ENCODE measurements at regions not wholly inside any gene's neighbourhood (a gene's known extent, or its start where the extent isn't known, plus 50 kb on each side); places are given as distances from the start of the nearest gene placed in this dataset.
A peak's percentile ranks its signal among the peaks of the same experiment; 100 is the strongest.

GRCh38 chr3:155029941-155030340, 50.2 kb upstream of the MME start:
- DNase-seq (ENCODE audit: low spot score) (no peak), FAIRE-seq (no peak)

GRCh38 chr3:155026999-155027591, 53.0 kb upstream of the MME start:
- peak; percentile 14 for DNase-seq (ENCODE audit: low spot score)

GRCh38 chr3:155024006-155024638, 56.0 kb upstream of the MME start:
- no peak for FAIRE-seq

More at GRCh38 chr3:155026999-155027591, 53.0 kb upstream of the MME start:
- FAIRE-seq: no peak

GRCh38 chr3:155022896-155023295, 57.2 kb upstream of the MME start:
- no peak for FAIRE-seq
- DNase-seq (ENCODE audit: low spot score): no peak

More at GRCh38 chr3:155024006-155024638, 56.0 kb upstream of the MME start:
- no peak for DNase-seq (ENCODE audit: low spot score)

- DNase-seq (ENCODE audit: low spot score) (no peak), FAIRE-seq (no peak)
Measured at GRCh38 chr3:155019575-155019974, 60.5 kb upstream of the MME start.

GRCh38 chr3:155018621-155019330, 61.3 kb upstream of the MME start:
- no peak for DNase-seq (ENCODE audit: low spot score)
- no peak for FAIRE-seq

GRCh38 chr3:155015776-155016436, 64.2 kb upstream of the MME start:
- FAIRE-seq: no peak

GRCh38 chr3:155014953-155015352, 65.2 kb upstream of the MME start:
- DNase-seq (ENCODE audit: low spot score) (no peak), FAIRE-seq (no peak)

More at GRCh38 chr3:155015776-155016436, 64.2 kb upstream of the MME start:
- DNase-seq (ENCODE audit: low spot score): no peak

- FAIRE-seq (no peak), DNase-seq (ENCODE audit: low spot score) (no peak)
Measured at GRCh38 chr3:155013427-155013826, 66.7 kb upstream of the MME start.

GRCh38 chr3:155012584-155012983, 67.5 kb upstream of the MME start:
- DNase-seq (ENCODE audit: low spot score) (no peak), FAIRE-seq (no peak)

GRCh38 chr3:155010416-155010815, 69.7 kb upstream of the MME start:
- FAIRE-seq (no peak), DNase-seq (ENCODE audit: low spot score) (no peak)

- no peak for FAIRE-seq
- no peak for DNase-seq (ENCODE audit: low spot score)
Measured at GRCh38 chr3:155009217-155009616, 70.9 kb upstream of the MME start.

- peak; percentile 29 for DNase-seq (ENCODE audit: low spot score)
- no peak for FAIRE-seq
Measured at GRCh38 chr3:155007729-155008128, 72.4 kb upstream of the MME start.

- FAIRE-seq (no peak), DNase-seq (ENCODE audit: low spot score) (no peak)
Measured at GRCh38 chr3:155001289-155002010, 78.7 kb upstream of the MME start.

- FAIRE-seq: no peak
- DNase-seq (ENCODE audit: low spot score): no peak
Measured at GRCh38 chr3:154992655-154993054, 87.5 kb upstream of the MME start.

GRCh38 chr3:154990543-154990942, 89.6 kb upstream of the MME start:
- FAIRE-seq (no peak), DNase-seq (ENCODE audit: low spot score) (no peak)

- no peak for FAIRE-seq
- DNase-seq (ENCODE audit: low spot score): no peak
Measured at GRCh38 chr3:154987846-154988245, 92.3 kb upstream of the MME start.

- FAIRE-seq: no peak
- DNase-seq (ENCODE audit: low spot score): no peak
Measured at GRCh38 chr3:154981664-154982063, 98.5 kb upstream of the MME start.

GRCh38 chr3:154981201-154981600, 98.9 kb upstream of the MME start:
- DNase-seq (ENCODE audit: low spot score) (no peak), FAIRE-seq (no peak)

GRCh38 chr3:154979331-154979730, 100.8 kb upstream of the MME start:
- no peak for DNase-seq (ENCODE audit: low spot score)
- FAIRE-seq: no peak

GRCh38 chr3:154977666-154978065, 102.5 kb upstream of the MME start:
- no peak for FAIRE-seq
- DNase-seq (ENCODE audit: low spot score): no peak
